ENCODE measurements at regions not wholly inside any gene's neighbourhood (a gene's known extent, or its start where the extent isn't known, plus 50 kb on each side); places are given as distances from the start of the nearest gene placed in this dataset.

GRCh38 chr1:164910671-164911070, 351.7 kb downstream of the PBX1 start:
- H3K9ac ChIP-seq (ENCODE audit: low read length): no peak overlapping the region
- no peaks in the 10 kb centered on the region for H3K4me1 ChIP-seq (ENCODE audit: low read length)
- no peak overlapping the region for H3K4me2 ChIP-seq (ENCODE audit: low read length)
- no peaks in the 10 kb centered on the region for H3K36me3 ChIP-seq (replicated peaks; ENCODE audit: low read depth, low read length)
- no peak for TF ChIP-seq CTCF (IDR thresholded peaks at IDR 0.05; ENCODE audit: low read depth, low read length)
- H3K4me3 ChIP-seq (ENCODE audit: low read length): no peak overlapping the region
- no peak overlapping the region for H2AFZ ChIP-seq (ENCODE audit: low read depth, low read length)
- H3K27me3 ChIP-seq (ENCODE audit: low read depth, low read length): peaks cover 17% of the 10 kb centered on the region
- H3K27ac ChIP-seq (ENCODE audit: low read length): no peak overlapping the region
- H3K79me2 ChIP-seq (ENCODE audit: low read length): no peaks in the 10 kb centered on the region
- H4K20me1 ChIP-seq (ENCODE audit: insufficient read depth, low read length): no peaks in the 10 kb centered on the region
- H3K9me3 ChIP-seq (ENCODE audit: insufficient read depth, low read length): no peaks in the 10 kb centered on the region

GRCh38 chr1:164907666-164908065, 348.7 kb downstream of the PBX1 start:
- Histone ChIP-seq H3K36me3 (replicated peaks; ENCODE audit: low read depth, low read length) (no peaks in the 10 kb centered on the region), H3K4me3 (ENCODE audit: low read length) (no peak overlapping the region), H3K79me2 (ENCODE audit: low read length) (no peaks in the 10 kb centered on the region), H3K27ac (ENCODE audit: low read length) (no peak overlapping the region), H3K27me3 (ENCODE audit: low read depth, low read length) (peaks cover 15% of the 10 kb centered on the region), H3K9me3 (ENCODE audit: insufficient read depth, low read length) (no peaks in the 10 kb centered on the region), H2AFZ (ENCODE audit: low read depth, low read length) (no peak overlapping the region), H3K9ac (ENCODE audit: low read length) (no peak overlapping the region), H3K4me1 (ENCODE audit: low read length) (no peaks in the 10 kb centered on the region), H4K20me1 (ENCODE audit: insufficient read depth, low read length) (no peaks in the 10 kb centered on the region), H3K4me2 (ENCODE audit: low read length) (no peak overlapping the region)
- no peak for TF ChIP-seq EZH2phosphoT487 (IDR thresholded peaks at IDR 0.05; ENCODE audit: low read depth)
- no peak for TF ChIP-seq CTCF (IDR thresholded peaks at IDR 0.05; ENCODE audit: low read depth, low read length)

DNA sequence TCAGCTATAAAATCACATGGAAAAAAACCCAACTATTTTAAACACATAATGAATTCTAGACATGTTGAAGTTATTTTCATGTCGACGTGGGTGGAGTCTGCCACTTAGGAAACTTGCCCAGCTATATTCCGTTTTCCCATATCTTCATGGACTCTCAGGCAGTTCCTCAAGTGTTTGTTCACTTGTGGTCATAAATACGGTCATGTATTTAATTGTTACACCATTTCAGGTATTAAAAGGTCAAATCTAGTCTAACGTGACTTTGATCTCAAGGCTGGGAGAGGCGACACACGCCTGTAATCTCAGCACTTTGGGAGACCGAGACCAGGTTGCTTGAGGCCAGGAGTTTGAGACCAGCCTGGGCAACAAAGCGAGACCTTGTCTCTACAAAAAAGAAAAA, 346.9 kb downstream of the PBX1 start:
- TF ChIP-seq CTCF (IDR thresholded peaks at IDR 0.05; ENCODE audit: low read depth, low read length): no peak
- TF ChIP-seq EZH2phosphoT487 (IDR thresholded peaks at IDR 0.05; ENCODE audit: low read depth): no peak
- no peaks in the 10 kb centered on the region for H3K4me1 ChIP-seq (ENCODE audit: low read length)

DNA sequence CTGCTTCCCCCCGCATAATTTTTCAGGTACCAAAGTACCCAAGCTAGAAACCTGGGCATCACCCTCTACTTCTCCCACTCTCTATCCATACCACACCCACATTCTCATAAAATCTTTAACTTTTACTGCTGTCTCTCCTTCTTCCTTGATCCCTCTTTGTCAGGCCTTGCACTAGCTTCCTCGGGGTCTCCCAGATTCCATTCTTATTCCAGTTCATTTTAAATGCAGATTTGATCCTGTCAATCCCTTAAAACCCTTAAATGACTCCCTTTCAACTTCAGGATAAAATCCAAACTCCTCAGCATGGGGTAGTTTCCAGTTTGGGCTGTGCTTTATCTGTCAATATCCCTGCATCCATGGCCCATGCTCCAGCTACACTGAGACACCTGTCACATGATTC, 343.5 kb downstream of the PBX1 start:
- TF ChIP-seq CTCF (IDR thresholded peaks at IDR 0.05; ENCODE audit: low read depth, low read length) (no peak), EZH2phosphoT487 (IDR thresholded peaks at IDR 0.05; ENCODE audit: low read depth) (no peak)
- Histone ChIP-seq H2AFZ (ENCODE audit: low read depth, low read length) (no peak overlapping the region), H3K36me3 (replicated peaks; ENCODE audit: low read depth, low read length) (no peaks in the 10 kb centered on the region), H4K20me1 (ENCODE audit: insufficient read depth, low read length) (no peaks in the 10 kb centered on the region), H3K4me3 (ENCODE audit: low read length) (no peak overlapping the region), H3K4me1 (ENCODE audit: low read length) (no peaks in the 10 kb centered on the region), H3K27me3 (ENCODE audit: low read depth, low read length) (0 out of 2 replicates have a peak, but pooled peaks cover 3% of the 10 kb centered on the region), H3K79me2 (ENCODE audit: low read length) (no peaks in the 10 kb centered on the region), H3K4me2 (ENCODE audit: low read length) (no peak overlapping the region), H3K9ac (ENCODE audit: low read length) (no peak overlapping the region), H3K9me3 (ENCODE audit: insufficient read depth, low read length) (no peaks in the 10 kb centered on the region), H3K27ac (ENCODE audit: low read length) (no peak overlapping the region)

More for the DNA sequence above, 346.9 kb downstream of the PBX1 start:
- Histone ChIP-seq H3K27ac (ENCODE audit: low read length) (no peak overlapping the region), H3K4me2 (ENCODE audit: low read length) (no peak overlapping the region), H3K9me3 (ENCODE audit: insufficient read depth, low read length) (no peaks in the 10 kb centered on the region), H3K79me2 (ENCODE audit: low read length) (no peaks in the 10 kb centered on the region), H3K9ac (ENCODE audit: low read length) (no peak overlapping the region), H2AFZ (ENCODE audit: low read depth, low read length) (no peak overlapping the region), H4K20me1 (ENCODE audit: insufficient read depth, low read length) (no peaks in the 10 kb centered on the region), H3K4me3 (ENCODE audit: low read length) (no peak overlapping the region), H3K36me3 (replicated peaks; ENCODE audit: low read depth, low read length) (no peaks in the 10 kb centered on the region), H3K27me3 (ENCODE audit: low read depth, low read length) (peaks cover 9% of the 10 kb centered on the region)

Measured in OCI-LY3 (cell line).